ENCODE measurements at regions not wholly inside any gene's neighbourhood (a gene's known extent, or its start where the extent isn't known, plus 50 kb on each side); places are given as distances from the start of the nearest gene placed in this dataset.
"Not testable (repeated sequence)": the region's sequence is repeated elsewhere in the genome, so short reads cannot be mapped to it uniquely, and the experiment has no call there.

DNA sequence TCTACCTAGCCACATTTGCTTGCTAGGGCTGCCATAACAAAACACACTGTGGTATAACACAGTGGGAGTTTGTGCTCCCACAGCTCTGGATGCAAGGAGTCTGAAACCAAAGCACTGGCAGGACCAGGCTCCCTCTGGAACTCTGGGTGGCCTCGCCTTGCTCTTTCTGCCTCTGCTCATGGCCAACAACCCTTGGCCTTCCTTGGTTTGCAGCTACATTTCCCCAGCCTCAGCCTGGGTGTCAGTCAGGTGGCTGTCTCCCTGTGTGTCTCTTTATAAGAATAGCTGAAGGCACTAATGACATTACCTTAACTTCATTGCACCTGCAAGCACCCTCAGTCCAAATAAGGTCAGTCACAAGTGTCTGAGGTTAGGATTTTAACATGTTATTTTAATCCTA, 101.0 kb upstream of the IRX2 start:
- DNase-seq: no peak

DNA sequence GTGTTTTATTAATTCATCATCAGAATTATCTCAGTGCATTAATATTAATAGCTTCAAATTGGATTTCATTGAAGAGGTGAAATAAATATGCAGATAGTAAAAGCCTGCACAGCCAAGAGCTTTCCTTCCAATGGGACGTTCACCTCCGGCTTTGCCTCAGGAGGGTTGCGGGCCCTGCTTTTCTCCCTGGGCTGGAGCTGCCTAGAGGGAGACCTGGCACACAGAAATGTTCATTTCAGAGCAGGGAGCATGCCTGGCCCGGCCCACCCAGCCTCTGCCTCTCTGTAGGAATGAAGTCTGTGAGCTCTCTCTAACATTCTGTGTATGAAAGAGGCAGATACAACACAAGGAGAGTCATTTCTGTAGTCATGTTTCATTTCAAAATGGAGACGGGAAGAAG, 100.4 kb upstream of the IRX2 start:
- no peak for DNase-seq

DNA sequence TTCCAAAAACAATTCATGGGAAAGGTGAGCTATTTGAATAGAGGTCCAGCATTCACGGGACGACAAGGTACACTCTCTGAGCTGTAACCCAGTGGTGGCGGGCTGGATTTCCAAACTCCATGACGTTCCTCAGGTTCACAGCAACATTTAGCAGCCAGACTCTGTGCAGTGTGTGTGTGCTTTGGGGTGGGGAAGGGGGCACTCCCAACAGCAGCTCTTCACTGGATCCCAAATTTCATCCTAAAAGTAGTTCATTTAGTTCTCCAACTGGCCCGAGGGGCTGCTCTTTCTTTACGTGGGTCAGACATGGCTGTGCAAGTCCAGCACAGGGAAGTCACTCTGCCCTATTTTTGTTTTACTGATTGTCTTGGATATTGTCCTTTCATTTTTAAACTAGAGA, 98.0 kb upstream of the IRX2 start:
- no peak for DNase-seq

DNA sequence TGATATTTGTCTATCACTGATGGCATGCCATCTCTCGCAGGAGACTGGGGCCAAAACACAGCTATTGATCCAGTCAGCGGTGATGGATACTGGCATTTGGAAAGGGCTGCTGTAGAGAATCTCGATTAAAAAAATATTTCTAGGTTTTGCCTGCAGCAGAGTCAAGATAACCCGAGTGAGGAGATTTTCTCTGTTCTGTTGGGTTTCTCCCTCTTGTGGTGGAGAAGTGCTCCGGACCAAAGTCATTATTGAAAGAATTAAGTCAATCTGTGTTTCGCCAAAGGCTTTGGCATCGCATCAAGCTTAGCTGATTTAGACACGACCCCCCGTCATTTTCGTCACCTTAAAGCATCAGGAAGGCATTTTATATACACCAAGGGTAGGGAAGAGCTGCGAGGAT, 97.1 kb upstream of the IRX2 start:
- no peak for DNase-seq

DNA sequence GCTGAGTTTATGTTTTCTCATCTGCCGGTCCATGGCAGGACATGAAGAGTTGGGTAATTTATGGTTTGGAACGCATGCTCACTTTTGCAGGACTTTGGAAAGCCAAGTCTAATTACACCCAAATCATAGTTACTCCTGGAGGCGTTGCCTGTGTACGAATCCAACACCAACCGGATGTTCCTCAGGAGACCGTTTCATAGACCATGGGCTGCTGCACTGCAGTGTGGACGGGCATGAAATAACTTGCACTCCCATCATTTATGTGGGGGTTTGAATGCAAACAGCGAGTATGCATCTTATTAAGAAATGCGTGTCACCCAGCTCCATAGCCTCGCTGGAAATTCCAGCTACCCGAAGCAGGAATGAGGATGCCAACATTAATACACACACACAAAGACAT, 96.1 kb upstream of the IRX2 start:
- DNase-seq: no peak

DNA sequence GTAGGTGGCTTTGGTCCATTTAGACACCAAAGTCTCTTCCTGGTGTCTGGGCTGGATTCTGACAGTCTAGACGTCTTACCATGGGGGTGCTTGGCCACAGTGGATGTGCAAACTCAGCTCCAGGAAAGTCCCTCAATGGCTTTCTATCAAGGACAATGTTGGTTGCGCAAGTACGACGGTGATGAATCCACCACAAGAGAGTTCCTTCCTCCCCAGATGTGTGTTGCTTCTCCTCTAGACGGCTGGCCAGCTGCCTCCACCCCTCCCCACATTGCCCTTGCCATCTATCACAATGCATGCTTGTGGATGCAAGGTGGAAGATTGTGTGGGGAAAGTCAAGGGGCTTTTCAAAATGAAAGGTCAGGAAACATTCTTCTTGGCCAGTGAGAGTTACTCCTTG, 89.7 kb upstream of the IRX2 start:
- no peak for DNase-seq

DNA sequence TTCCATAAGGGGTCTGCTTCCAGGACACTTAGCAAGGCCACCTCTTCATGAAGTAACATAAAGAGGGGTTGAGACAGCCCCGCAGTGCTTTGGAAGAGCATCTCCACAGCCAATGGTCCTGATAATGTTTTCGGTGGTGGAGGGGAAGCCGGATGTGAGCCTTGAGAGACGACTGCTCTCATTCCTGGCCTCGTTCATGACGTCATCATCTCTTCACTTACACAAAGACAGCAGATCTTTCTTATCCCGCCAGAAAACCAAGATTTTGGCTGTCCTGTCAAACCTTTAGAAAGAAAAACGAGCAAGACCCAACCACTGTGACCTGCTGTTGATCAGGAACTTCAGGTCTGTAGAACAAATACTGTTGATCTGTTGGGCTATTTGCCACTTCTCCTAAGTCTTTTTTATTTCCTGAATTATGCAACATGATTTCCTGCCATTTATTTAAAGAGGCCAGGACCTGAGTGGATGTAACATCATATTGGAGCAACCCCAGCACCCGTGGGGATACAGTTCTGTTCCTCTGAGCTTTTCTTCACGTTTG, 89.0 kb upstream of the IRX2 start:
- no peak for DNase-seq

DNA sequence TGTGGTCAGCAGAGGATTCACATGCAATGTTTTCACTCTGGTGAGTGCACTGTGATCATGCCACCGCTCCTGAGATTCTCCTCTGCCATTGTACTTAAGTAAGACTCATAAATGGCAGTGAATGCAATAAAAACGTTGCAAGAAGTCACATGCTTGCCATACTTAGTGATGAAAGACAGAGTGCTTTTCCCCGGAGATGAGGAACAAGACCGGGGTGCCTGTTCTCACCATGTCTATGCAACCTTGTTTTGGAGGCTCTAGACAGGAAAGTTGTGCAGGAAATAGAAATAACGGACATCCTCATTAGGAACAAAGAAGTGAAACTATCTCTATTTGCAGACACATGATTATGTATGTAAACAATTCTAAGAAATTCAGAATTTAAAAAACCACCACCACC, 84.7 kb upstream of the IRX2 start:
- no peak for DNase-seq

DNA sequence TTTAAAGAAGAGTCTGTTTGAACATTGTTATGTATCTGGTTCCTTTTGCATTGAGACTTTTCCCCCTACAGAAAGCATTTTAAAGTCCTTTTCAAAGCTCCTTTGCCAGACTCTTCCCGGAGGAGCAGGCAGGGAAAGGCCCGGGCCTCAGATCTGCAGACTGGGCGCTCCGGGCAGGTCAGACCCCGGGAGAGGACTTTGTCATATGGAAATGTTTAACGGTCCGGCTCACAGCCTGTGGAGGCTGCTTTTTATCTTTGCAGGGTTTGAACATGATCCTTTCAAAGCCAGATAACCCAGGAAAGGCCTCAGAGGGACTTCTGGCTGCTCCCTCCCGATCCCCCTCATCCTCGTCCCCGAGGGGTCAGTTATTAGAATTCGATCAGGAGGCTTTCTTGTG, 82.1 kb upstream of the IRX2 start:
- no peak for DNase-seq

DNA sequence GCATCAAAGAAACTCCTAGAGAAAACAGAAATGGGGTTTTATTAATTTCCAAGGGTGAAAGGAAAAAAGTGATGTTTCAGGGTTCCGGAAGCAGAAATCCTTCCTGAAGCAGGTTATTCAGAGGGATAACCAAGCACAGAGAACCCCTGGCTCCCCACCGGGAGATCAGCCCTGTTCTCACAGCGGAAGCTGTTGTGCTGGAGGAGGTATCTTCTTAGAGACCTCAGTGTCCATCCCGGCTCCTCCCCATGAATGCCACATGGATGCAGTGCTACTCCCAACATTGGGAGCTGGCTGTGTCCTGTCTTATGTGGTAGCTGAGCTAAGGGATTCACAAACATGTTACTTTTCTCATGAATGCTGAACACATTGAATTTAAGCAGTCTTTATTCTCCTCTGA, 80.9 kb upstream of the IRX2 start:
- no peak for DNase-seq

DNA sequence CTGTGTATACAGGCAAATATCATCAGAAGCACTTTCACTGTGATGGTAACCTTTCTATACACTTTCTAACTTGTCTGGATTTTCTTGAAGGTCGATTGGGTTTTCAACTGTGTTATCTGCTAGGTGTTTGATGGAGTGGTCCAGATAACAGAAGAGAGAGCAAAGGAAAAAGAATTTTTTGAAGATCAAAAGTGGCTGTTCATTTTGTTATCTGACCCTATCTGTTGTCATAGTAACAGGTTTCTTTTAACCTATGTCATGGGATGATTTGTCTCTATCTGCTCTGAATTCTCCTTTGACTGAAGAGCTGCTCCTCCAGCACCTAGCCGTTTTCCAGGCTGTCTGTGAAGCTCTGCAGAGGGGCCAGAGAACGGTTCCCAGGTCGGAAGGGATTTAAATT, 77.8 kb upstream of the IRX2 start:
- DNase-seq: no peak

DNA sequence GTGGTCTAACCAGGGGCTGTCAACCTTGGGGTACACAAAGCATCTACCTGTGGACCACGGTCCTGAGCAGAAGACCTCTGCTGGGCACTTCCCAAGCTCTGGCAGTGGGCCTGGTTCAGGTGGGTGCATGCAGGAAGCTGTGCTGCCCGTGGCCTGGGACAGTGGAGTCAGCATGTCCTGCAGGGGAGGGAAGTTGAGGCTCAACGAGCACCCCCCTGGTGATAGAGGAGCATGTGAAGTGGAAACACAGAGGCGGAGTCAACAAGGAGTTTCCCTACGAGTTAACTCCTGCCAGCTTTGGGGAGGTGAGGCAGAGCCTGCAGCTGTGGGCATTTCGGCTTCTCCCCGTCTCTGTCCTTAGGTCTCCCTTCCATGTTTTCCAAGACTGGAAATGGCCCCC, 67.5 kb upstream of the IRX2 start:
- DNase-seq: no peak

DNA sequence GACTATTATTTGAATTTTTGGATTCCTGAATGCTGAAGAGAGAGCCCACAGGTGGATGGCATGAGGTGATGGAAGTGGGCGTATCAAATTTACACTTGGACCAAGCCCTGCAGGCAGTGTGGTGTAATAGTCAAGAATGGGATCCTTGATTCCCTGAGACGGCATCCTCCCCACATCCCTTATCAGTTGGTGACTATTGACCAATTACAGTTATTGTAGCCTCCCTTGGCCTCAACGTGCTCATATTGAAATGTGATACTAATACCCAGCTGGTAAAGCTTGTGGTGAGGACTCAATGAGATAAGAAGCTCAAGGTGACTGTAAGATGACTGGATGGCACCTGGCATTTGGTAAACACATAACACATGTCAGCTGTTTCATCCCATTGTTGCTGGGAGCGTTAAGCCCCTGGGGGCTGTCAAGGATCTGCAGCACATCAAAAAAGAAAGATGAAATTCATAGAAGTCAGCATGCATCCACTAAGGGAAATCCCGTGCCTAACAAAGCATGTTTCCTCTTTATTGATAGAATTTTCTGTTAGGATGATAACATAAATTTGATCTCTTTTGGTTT, 65.6 kb upstream of the IRX2 start:
- no peak for DNase-seq

DNA sequence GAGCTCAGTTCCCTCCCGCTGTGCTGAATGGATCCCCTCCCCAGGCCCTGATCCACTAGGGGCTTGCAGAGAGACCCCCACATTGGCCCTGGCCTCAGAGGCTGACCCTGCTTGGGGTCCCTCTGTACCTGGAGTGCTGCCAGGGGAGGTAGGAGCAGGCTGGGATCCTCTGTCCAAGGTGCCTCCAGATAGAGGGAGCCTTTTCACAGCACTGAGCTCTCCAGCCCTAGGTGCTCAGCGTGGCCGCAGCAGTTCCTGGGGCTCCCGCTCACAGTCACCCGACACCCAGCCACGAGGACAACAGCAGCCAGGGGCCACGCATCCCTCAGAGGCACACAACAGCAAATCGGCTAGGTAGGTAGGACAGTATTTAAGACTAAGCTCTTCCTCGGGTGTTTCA, 62.2 kb upstream of the IRX2 start:
- no peak for DNase-seq

DNA sequence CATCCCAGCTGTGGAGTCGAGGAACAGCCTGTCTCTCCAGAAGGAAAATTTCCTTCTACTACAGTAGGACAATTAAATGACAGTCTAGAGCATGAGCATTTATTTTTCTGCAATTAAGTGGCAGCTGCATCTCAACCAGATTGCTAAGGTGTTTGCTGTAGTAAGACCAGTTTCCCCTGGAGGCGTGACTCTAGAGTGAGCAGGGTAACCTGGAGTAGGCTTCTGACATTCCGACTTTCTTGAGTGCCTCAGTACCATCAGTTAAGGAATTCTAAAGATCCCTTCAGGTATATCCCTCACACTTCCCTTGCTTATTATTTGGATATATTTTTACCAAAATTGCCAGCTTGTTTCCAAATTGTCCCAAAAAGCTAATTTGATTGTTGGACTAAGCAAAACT, 59.2 kb upstream of the IRX2 start:
- no peak for DNase-seq

DNA sequence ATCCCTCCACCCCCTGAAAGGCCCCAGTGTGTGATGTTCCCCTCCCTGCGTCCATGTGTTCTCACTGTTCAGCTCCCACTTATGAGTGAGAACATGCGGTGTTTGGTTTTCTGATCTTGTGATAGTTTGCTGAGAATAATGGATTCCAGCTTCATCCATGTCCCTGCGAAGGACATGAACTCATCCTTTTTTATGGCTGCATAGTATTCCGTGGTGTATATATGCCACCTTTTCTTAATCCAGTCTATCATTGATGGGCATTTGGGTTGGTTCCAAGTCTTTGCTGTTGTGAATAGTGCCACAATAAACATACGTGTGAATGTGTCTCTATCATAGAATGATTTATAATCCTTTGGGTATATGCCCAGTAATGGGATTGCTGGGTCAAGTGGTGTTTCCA, 55.8 kb upstream of the IRX2 start:
- not testable (repeated sequence) for DNase-seq

DNA sequence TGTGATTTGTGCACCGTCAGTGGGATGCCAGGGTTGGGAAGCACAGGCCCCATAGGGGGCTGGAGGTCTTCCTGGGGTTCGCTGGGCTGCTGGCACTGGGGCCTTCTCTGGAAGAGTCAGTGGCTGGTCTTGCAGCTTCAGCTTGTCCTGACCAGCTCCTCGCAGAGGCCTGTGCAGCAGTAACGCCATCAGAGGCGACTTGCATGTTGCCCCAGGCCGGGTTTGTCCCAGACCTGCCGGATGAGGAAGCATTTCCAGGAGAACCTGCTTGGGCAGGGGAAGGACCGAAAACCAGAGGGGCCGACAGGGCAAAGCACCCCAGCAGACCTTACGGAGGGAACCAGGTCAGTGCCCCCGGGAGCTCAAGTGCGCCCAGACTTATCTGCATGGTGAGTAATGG, 54.7 kb upstream of the IRX2 start:
- DNase-seq: no peak

DNA sequence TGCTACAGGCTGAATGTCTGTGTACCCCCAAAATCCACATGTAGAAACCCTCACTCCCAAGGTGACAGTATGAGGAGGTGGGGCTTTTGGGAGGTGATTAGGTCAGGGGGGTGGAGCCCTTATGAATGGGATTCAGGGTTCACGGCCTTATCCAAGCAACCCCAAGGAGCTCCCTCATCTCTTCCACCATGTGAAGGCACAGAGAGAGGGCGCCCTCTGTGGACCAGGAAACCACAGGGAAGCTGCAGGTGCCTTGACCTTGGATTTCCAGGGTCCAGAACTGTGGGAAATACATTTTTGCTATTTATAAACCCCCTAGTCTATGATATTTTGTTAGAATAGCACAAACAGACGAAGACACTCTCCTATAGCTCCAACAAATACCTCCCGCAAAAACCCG, 53.6 kb upstream of the IRX2 start:
- DNase-seq: no peak

DNA sequence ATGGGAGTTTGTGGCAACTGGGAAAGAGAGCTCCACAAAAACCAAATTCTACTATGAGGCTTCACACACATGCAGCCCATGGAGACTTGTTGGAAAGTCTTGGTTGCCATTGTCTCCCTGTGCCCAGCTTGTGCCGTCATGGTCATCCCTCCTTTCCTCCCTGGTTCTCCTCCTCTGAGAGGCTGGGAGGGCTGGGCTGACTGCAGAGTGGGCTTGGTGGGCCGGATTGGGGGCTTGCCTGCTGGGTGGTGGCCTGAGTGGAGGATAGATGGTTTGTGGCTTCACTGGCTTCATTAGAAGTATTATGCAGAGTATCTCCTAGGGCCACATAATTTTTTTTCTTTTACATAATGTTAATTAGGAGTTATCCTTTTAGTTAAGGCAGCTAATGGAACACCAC, 52.3 kb upstream of the IRX2 start:
- no peak for DNase-seq

DNA sequence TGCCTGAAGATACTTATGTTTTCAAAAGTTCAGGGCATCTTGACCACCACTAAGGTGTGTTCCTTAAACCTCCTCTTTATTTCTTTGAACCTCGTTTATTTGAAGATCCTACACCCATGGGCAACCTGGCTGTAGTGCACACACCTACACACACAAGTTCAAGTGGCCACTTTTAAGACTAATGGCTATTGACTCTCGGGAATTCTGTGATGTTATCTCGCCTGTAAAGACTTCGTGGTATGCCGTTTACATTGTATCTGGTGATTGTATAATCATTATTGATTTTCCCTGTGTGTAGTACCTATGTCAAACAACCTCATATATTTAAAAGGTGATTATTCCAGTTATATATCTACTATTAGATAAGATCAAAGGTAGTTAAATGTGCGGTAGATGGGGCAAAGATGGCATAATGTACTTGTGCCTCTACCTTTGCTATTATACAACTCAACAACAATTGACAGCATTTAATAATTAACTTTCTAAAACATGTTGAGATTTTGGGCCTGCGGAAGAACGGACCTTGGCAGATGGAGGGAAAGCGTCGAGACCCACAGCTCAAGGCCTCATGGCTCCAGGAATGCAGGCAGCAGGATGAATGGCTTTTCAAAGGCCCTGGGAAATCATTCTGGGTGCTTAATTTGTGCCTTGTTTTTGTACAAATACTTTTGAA, 51.4 kb upstream of the IRX2 start:
- DNase-seq: no peak

DNA sequence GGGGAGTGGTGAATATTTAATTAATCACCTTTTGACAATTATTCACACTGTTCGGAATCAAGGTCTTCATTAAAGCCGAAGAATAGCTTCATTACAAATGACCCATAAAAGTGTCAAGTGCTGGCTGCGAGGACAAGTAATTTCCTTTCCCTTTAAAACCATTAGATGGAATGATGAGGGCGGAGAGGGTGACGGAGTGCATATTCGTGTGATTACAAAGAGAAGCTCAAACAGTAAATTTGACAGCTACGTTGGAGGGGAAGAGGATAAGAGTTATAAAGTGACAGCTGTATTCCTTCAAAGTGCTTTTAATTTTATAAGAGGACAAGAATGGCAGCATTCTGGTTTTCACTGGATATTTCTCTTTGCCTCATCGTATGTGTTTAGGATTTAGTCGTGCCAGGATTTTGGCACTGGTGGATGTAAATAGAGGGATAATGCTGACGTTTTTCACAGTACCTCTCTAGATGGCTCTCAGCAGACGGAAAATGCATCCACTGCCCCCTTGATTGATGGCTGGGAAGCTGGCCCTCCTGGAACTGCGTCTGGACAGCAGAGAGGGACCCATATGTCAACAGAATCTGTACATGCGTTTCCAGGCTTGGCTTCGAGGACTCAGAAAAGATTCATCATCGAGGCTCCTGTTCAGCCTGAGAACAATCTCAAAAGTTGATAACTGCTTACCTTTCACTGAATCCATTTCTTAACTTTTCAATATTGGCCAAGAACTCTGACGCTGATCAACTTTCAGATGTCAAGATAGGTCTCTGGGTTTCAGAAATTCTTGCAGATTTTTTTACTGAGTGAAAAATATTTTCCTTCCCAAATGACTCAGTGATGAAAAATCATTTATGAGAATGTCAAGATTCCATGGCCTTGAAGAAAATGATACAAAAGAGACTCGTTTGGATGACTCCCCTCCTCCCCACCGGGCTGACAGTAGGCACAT, 50.4 kb upstream of the IRX2 start:
- no peak for DNase-seq

All from occipital lobe (tissue), 1 donor.